ENCODE measurements at regions not wholly inside any gene's neighbourhood (a gene's known extent, or its start where the extent isn't known, plus 50 kb on each side); places are given as distances from the start of the nearest gene placed in this dataset.

DNA sequence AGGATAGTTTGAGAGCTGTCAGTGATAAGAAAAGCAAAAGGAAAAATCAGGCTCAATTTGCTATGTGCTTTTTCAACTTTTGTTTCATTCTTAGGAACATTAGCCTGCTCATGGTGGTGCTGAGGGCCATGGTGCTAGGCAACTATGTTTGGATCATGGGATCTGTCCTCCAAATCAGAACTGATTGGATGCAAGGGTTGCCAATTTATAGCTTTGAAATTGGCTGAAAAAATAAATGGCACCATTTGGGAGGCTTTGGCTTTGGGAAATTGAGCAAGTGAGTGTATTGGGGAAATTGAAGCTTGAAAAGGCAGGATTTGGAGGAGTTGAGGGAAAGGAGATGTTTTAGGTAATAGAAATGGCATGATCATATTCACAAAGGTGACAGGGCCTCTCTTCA lies 103.8 kb downstream of the CYP26A1 start:
- Histone ChIP-seq H3K27me3 (ENCODE audit: control insufficient read depth in 4 of 4, insufficient read depth in 4 of 4, low read length in 3 of 4) (no peaks in the 10 kb centered on the region), H3K4me3 (ENCODE audit: low read depth in 1 of 3, low read length in 3 of 3) (no peak overlapping the region), H3K4me1 (ENCODE audit: control insufficient read depth in 4 of 4, insufficient read depth in 4 of 4, low read length in 3 of 4) (peaks cover 7 to 48% (median 30%) of the 10 kb centered on the region in 4 donors), H3K27ac (ENCODE audit: low read depth in 1 of 2, low read length in 2 of 2) (no peak overlapping the region), H3K9ac (ENCODE audit: low read depth in 1 of 2, low read length in 2 of 2) (no peak overlapping the region), H3K9me3 (ENCODE audit: control insufficient read depth in 4 of 4, low read length in 3 of 4) (no peaks in the 10 kb centered on the region), H3K36me3 (ENCODE audit: control insufficient read depth in 4 of 4, insufficient read depth in 3 of 4, low read depth in 1 of 4, low read length in 3 of 4) (no peaks in the 10 kb centered on the region)
- TF ChIP-seq GABPA (IDR thresholded peaks at IDR 0.05 in 1 of 2, conservative IDR thresholded peaks at IDR 0.05 in 1 of 2) = no peak
- DNase-seq (ENCODE audit: low spot score) = no peak

DNA sequence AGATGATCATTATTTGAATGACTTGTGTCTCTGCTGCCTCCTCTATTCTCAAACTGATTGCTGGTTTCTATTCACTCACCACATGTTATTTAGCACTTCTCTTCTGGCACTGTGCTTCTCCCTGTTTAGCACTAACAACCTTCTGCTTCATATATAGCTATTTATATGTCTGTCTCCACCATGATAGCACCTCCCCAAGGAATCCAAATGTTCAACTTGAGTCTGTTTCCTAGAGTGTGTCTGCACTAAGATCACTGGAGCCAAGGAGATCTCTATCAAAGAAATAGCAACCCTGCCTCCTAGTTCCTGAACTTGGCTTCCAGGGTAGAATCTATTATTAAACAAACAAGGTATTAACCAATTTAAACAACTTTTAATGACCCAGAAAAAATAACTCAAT lies 104.5 kb downstream of the CYP26A1 start:
- Histone ChIP-seq H3K27me3 (ENCODE audit: control insufficient read depth in 4 of 4, insufficient read depth in 4 of 4, low read length in 3 of 4) (no peaks in the 10 kb centered on the region), H3K36me3 (ENCODE audit: control insufficient read depth in 4 of 4, insufficient read depth in 3 of 4, low read depth in 1 of 4, low read length in 3 of 4) (no peaks in the 10 kb centered on the region), H3K4me1 (ENCODE audit: control insufficient read depth in 4 of 4, insufficient read depth in 4 of 4, low read length in 3 of 4) (peaks cover 9 to 50% (median 35%) of the 10 kb centered on the region in 4 donors), H3K4me3 (ENCODE audit: low read depth in 1 of 3, low read length in 3 of 3) (no peak overlapping the region), H3K9me3 (ENCODE audit: control insufficient read depth in 4 of 4, low read length in 3 of 4) (no peaks in the 10 kb centered on the region), H3K9ac (ENCODE audit: low read depth in 1 of 2, low read length in 2 of 2) (no peak overlapping the region), H3K27ac (ENCODE audit: low read depth in 1 of 2, low read length in 2 of 2) (no peak overlapping the region)
- no peak for DNase-seq (ENCODE audit: low spot score)
- TF ChIP-seq FOXA1 (IDR thresholded peaks at IDR 0.05) (no peak), HNF4A (conservative IDR thresholded peaks at IDR 0.05) (no peak), RXRA (IDR thresholded peaks at IDR 0.05) (no peak), JUND (IDR thresholded peaks at IDR 0.05) (no peak), NR2F2 (IDR thresholded peaks at IDR 0.05) (no peak), FOXA2 (IDR thresholded peaks at IDR 0.05) (no peak), TAF1 (conservative IDR thresholded peaks at IDR 0.05) (no peak), YY1 (IDR thresholded peaks at IDR 0.05) (no peak), SP1 (IDR thresholded peaks at IDR 0.05) (no peak), HNF4G (IDR thresholded peaks at IDR 0.05) (no peak), RAD21 (IDR thresholded peaks at IDR 0.05) (no peak), EGR1 (IDR thresholded peaks at IDR 0.05; ENCODE audit: low read depth in 2 of 2) (no peak), GABPA (IDR thresholded peaks at IDR 0.05 in 1 of 2, conservative IDR thresholded peaks at IDR 0.05 in 1 of 2) (no peak)
- TF ChIP-seq, protein P1, sequence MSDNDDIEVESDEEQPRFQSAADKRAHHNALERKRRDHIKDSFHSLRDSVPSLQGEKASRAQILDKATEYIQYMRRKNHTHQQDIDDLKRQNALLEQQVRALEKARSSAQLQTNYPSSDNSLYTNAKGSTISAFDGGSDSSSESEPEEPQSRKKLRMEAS (IDR thresholded peaks at IDR 0.05) = no peak
- TF ChIP-seq, protein P2, sequence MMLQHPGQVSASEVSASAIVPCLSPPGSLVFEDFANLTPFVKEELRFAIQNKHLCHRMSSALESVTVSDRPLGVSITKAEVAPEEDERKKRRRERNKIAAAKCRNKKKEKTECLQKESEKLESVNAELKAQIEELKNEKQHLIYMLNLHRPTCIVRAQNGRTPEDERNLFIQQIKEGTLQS (IDR thresholded peaks at IDR 0.05) = no peak
- TF ChIP-seq, protein P3, sequence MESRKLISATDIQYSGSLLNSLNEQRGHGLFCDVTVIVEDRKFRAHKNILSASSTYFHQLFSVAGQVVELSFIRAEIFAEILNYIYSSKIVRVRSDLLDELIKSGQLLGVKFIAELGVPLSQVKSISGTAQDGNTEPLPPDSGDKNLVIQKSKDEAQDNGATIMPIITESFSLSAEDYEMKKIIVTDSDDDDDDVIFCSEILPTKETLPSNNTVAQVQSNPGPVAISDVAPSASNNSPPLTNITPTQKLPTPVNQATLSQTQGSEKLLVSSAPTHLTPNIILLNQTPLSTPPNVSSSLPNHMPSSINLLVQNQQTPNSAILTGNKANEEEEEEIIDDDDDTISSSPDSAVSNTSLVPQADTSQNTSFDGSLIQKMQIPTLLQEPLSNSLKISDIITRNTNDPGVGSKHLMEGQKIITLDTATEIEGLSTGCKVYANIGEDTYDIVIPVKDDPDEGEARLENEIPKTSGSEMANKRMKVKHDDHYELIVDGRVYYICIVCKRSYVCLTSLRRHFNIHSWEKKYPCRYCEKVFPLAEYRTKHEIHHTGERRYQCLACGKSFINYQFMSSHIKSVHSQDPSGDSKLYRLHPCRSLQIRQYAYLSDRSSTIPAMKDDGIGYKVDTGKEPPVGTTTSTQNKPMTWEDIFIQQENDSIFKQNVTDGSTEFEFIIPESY (IDR thresholded peaks at IDR 0.05) = no peak
- TF ChIP-seq, protein P4, sequence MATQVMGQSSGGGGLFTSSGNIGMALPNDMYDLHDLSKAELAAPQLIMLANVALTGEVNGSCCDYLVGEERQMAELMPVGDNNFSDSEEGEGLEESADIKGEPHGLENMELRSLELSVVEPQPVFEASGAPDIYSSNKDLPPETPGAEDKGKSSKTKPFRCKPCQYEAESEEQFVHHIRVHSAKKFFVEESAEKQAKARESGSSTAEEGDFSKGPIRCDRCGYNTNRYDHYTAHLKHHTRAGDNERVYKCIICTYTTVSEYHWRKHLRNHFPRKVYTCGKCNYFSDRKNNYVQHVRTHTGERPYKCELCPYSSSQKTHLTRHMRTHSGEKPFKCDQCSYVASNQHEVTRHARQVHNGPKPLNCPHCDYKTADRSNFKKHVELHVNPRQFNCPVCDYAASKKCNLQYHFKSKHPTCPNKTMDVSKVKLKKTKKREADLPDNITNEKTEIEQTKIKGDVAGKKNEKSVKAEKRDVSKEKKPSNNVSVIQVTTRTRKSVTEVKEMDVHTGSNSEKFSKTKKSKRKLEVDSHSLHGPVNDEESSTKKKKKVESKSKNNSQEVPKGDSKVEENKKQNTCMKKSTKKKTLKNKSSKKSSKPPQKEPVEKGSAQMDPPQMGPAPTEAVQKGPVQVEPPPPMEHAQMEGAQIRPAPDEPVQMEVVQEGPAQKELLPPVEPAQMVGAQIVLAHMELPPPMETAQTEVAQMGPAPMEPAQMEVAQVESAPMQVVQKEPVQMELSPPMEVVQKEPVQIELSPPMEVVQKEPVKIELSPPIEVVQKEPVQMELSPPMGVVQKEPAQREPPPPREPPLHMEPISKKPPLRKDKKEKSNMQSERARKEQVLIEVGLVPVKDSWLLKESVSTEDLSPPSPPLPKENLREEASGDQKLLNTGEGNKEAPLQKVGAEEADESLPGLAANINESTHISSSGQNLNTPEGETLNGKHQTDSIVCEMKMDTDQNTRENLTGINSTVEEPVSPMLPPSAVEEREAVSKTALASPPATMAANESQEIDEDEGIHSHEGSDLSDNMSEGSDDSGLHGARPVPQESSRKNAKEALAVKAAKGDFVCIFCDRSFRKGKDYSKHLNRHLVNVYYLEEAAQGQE (IDR thresholded peaks at IDR 0.05) = no peak

Data from liver (tissue), 6 donors.